ENCODE measurements at regions not wholly inside any gene's neighbourhood (a gene's known extent, or its start where the extent isn't known, plus 50 kb on each side); places are given as distances from the start of the nearest gene placed in this dataset.

DNA sequence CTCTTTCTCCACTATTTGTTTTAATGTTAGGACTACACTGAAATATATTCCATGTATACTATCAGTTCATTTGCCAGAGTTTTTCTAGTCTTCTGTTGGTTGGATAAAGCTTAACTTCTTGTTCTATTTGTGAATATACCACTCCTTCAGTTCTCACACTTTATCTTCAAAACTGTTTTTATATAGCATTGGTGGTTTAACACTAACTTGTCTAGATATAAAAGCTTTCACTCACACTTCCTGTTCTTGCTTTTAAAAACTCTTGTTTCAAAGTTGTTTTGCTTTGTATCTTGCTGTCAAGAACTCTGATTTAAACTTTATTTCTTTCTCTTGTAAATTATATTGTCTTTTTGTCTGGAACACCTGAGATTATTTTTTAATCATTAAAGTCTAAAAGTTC is 226.8 kb upstream of the TENT5A start:
- TF ChIP-seq MAX (IDR thresholded peaks at IDR 0.05) (no peak), REST (IDR thresholded peaks at IDR 0.05; ENCODE audit: low read depth) (no peak), FOXM1 (IDR thresholded peaks at IDR 0.05; ENCODE audit: borderline replicate concordance, low read depth) (no peak), EP300 (IDR thresholded peaks at IDR 0.05; ENCODE audit: borderline replicate concordance) (no peak), TCF12 (IDR thresholded peaks at IDR 0.05; ENCODE audit: low read depth) (no peak), YY1 (IDR thresholded peaks at IDR 0.05; ENCODE audit: low read depth) (no peak), NFIC (IDR thresholded peaks at IDR 0.05) (no peak), RAD21 (IDR thresholded peaks at IDR 0.05; ENCODE audit: low read depth) (no peak), TAF1 (IDR thresholded peaks at IDR 0.05; ENCODE audit: low read depth) (no peak), TEAD4 (IDR thresholded peaks at IDR 0.05) (no peak), CREB1 (IDR thresholded peaks at IDR 0.05; ENCODE audit: low read depth) (no peak), CEBPB (IDR thresholded peaks at IDR 0.05) (no peak), EGR1 (IDR thresholded peaks at IDR 0.05) (no peak)
- TF ChIP-seq, protein P1, sequence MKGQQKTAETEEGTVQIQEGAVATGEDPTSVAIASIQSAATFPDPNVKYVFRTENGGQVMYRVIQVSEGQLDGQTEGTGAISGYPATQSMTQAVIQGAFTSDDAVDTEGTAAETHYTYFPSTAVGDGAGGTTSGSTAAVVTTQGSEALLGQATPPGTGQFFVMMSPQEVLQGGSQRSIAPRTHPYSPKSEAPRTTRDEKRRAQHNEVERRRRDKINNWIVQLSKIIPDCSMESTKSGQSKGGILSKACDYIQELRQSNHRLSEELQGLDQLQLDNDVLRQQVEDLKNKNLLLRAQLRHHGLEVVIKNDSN (IDR thresholded peaks at IDR 0.05): no peak
